NCI-H2107 (cell line): ENCODE measurements at regions not wholly inside any gene's neighbourhood (a gene's known extent, or its start where the extent isn't known, plus 50 kb on each side); places are given as distances from the start of the nearest gene placed in this dataset.
"Not testable (repeated sequence)": the region's sequence is repeated elsewhere in the genome, so short reads cannot be mapped to it uniquely, and the experiment has no call there.

Source experiments
- DNase-seq: peaks from one replicate; lab custom pipeline; 2025; lab: John Stamatoyannopoulos, UW

- no peak for DNase-seq
These were observed 198.2 kb upstream of the CXorf66 start for GRCh38 chrX:140163371-140164159.

DNA sequence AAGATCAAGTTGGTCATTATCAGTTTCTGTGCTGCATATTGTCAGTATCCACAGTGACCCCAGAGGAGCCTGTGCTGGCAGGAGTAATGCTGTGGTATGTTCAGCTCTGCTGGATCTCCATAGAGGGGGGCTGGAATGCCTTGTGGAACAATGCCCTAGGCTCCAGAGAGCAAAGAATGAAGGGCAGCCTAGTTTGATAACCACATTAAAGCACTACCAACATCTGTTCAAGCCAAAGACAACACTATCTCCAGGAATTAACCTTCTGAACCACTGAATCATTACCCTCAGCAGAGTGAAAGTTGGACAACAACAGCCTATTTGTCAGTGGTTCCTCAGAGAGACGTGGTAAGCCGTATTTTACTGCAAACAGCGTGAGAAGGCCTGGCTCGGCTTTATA, 192.3 kb upstream of the CXorf66 start:
- DNase-seq, result no peak

GRCh38 chrX:140157143-140157542, 191.8 kb upstream of the CXorf66 start:
- no peak for DNase-seq

- DNase-seq, result no peak
These were observed 186.0 kb upstream of the CXorf66 start for GRCh38 chrX:140151316-140151715.

- DNase-seq, result no peak
These were observed 184.4 kb upstream of the CXorf66 start for GRCh38 chrX:140149761-140150160.

DNA sequence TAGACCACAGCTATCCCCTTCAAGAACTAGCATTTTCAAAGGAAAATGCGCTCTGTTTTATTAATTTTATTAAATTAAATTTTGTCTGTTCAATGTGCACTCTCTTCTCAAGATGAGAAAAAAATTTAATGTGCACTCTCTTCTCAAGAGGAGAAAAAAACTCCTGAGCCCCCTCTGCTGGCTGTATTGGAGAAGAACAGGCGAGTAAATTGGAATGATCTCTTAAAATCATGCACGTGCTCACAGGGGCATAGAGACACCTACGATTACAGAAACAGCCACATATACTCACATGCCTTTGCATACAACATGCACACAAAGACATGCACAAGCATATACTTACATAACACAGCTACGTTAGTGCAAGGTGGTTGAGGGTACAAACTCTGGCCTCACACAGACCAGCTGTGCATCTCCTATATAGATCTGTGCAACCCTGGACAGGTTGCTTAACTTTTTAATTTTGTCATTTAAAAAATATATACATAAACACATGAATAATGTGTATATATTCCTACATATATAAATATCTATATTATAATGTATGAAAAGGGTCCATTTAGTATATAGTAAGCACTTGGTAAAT, 176.2 kb upstream of the CXorf66 start:
- peak; percentile 23 for DNase-seq

GRCh38 chrX:140138492-140138891, 173.2 kb upstream of the CXorf66 start:
- not testable (repeated sequence) for DNase-seq

GRCh38 chrX:140138065-140138464, 172.7 kb upstream of the CXorf66 start:
- not testable (repeated sequence) for DNase-seq

- no peak for DNase-seq
These were observed 167.6 kb upstream of the CXorf66 start for GRCh38 chrX:140132937-140133336.

DNA sequence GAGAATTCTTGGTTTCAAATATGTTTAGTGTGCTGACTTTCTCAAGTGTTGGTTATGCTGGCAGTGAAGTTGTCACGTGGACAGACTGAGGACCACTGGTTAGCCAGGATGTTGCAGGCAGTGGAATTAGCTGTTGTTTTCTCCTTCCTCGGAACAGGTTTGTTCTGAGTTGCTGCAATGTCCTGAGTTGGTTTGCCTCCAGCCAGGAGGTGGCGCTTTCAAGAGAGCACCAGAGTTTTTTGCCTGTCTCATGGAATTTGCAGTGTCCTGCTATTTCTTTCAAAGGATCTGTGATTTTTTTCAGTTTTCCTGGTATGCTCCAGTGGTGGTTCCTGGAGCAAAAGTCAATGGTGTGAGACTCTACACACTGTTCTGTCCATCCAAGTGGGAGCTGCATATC, 158.1 kb upstream of the CXorf66 start:
- no peak for DNase-seq

DNA sequence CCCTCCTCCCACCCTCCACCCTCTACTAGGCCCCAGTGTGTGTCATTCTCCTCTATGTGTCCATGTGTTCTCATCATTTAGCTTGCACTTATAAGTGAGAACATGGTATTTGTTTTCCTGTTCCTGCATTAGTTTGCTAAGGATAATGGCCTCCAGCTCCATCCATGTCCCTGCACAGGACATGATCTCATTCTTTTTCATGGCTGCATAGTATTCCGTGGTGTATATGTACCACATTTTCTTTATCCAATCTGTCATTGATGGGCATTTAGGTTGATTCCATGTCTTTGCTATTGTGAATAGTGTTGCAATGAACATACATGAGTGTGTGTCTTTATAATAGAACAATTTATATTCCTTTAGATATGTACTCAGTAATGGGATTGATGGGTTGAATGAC, 148.7 kb upstream of the CXorf66 start:
- not testable (repeated sequence) for DNase-seq

DNA sequence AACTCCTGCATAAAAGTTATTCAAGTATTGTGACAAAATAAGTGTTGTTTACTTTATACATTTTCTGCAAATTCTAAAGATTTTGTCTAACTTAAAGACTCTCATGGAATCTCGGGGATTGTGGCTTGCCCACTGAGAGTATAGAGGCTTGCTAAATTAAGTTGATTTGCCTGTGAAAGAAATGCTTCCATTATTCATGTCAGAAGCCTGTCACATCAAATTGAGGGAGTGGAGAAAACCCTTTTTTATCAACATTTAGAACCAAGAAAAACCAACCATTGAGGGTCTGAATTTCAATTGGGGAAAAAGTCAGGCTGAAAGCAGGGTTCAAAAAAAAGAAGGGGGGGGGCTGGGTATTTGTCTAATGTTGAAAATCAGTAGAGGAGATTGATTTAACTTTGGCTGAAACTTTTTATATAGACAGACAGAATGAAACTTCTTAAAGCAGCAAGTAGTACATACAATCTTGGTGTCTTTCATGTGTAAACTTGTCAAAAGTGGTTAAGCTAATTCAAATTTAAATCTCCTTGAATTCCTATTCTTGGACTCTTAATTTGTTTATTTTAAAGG, 144.8 kb upstream of the CXorf66 start:
- DNase-seq, result no peak

DNA sequence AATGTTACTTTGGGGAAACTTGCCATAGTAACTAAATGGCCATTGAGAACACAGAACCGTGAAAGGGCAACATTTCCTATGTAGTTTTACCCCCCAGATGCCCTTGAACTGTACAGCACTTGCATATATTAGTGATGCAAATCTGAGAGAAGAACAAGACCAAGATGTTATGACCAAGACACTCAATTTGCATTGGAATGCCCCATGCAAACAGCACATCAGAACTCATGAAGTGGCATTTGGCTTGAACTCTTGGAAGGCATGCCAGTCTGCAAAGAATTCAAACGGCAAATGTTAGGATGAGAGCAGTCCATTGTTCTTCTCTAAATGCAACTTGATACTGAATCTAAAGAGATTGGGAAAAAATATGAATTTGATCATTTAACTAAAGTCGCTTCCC, 139.4 kb upstream of the CXorf66 start:
- DNase-seq, result no peak

DNA sequence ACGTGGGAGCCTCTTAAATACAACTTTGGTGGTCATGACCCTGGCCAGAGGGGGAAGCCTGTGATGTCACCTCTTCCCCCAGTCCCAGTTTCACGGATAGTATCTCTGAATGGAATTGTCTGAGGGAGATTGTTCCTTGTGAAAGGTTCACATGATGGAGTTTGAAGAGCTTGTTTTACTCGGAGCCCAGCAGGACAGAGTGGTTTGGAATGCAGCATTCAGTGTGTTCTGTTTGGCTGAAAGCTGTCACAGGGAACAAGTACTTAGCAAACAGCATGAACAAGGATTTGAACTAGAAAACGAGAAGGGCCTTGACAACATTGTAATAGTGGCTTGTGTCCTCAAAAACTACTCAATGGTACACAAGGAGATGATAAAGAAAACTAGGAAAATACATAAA, 133.9 kb upstream of the CXorf66 start:
- DNase-seq, result no peak

GRCh38 chrX:140092121-140092520, 126.8 kb upstream of the CXorf66 start:
- DNase-seq, result no peak

- DNase-seq, result no peak
These were observed 126.0 kb upstream of the CXorf66 start for GRCh38 chrX:140091125-140091886.

DNA sequence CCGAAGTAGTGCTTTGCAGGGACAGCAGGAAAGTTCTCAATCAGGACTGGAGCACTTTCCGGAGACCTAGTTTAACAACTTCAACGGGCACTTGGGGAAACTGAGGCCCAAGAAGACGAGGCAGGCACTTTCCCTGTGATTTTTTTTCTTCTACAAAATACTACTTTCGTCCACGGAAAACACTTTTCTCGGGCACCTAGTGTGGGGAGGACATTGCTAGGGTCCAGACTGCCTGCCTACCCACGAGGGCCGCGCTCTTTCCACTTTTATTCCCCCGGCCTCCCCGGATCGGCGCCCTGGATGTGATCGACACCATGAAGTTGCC, 125.4 kb upstream of the CXorf66 start:
- no peak for DNase-seq

GRCh38 chrX:140088438-140088837, 123.1 kb upstream of the CXorf66 start:
- no peak for DNase-seq

DNA sequence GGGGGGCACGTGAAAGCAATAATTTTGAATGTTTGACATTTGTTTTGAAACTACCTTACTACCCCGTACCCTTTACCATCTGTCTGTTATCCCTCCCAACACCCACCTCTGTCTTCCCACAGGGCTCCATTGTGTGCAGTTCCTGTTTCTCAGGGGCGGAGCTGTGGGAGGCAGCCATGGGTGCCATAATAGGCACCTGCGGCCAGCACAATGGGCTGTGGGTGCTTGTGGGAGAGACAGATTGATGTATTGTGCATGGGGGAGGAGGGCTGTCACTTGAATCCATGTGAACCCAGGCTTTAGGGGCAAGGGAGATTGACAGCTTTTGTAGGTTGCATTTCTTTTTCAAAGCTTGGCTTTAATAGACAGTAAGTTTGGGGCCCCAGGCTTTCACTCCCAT, 122.6 kb upstream of the CXorf66 start:
- no peak for DNase-seq

- DNase-seq, result no peak
These were observed 121.4 kb upstream of the CXorf66 start for GRCh38 chrX:140086691-140087090.

GRCh38 chrX:140074851-140075250, 109.5 kb upstream of the CXorf66 start:
- DNase-seq, result not testable (repeated sequence)

DNA sequence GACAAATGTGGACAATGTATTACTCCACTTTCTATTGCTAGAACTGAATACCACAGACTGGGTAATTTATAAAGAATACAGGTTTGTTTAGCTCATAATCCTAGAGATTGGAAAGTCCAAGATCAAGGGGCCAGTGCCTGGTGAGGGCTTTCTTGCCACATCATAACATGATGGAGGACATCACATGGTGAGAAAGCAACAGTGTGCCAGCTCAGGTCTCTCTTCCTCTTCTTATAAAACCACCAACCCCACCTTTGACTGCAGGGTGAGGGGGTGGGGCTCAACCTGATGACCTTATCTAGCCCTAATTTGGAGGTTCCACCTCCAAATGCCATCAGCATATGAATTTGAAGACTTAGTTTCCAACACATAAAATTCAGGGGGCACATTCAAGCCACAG, 105.7 kb upstream of the CXorf66 start:
- DNase-seq, result no peak
